ENCODE measurements at regions not wholly inside any gene's neighbourhood (a gene's known extent, or its start where the extent isn't known, plus 50 kb on each side); places are given as distances from the start of the nearest gene placed in this dataset.

DNA sequence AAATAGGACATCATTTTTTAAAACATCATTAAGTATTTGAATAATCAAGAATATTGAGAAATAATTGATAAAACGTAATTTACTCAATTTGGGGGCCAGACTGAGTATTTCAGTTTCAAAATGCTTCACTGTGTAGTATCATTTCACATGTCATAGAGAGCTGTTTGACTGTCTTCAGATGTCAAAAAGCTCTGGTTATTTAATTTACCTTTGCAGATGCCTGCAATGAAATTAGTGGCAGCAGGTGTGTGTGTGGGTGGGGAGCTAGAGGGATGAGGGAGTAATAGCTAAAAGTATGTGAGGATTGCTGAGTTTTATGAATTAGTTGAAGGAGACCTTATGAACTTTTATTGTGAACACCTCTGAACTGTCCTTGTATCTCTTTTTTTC lies 567.2 kb upstream of the MEF2C start:
- H4K20me1 ChIP-seq (ENCODE audit: insufficient read depth) = no peaks in the 10 kb centered on the region
- TF ChIP-seq MXI1 (conservative IDR thresholded peaks at IDR 0.05; ENCODE audit: poor library complexity, severe bottlenecking) (no peak), EP300 (conservative IDR thresholded peaks at IDR 0.05; ENCODE audit: poor library complexity, severe bottlenecking) (no peak), POLR2AphosphoS5 (IDR thresholded peaks at IDR 0.05) (no peak), TAF1 (IDR thresholded peaks at IDR 0.05; ENCODE audit: low read depth) (no peak), SMC3 (conservative IDR thresholded peaks at IDR 0.05; ENCODE audit: poor library complexity) (no peak), EZH2 (IDR thresholded peaks at IDR 0.05; ENCODE audit: borderline replicate concordance, insufficient read depth, low read length, poor library complexity, severe bottlenecking) (no peak), RAD21 (conservative IDR thresholded peaks at IDR 0.05) (no peak)
- TF ChIP-seq, protein P1, sequence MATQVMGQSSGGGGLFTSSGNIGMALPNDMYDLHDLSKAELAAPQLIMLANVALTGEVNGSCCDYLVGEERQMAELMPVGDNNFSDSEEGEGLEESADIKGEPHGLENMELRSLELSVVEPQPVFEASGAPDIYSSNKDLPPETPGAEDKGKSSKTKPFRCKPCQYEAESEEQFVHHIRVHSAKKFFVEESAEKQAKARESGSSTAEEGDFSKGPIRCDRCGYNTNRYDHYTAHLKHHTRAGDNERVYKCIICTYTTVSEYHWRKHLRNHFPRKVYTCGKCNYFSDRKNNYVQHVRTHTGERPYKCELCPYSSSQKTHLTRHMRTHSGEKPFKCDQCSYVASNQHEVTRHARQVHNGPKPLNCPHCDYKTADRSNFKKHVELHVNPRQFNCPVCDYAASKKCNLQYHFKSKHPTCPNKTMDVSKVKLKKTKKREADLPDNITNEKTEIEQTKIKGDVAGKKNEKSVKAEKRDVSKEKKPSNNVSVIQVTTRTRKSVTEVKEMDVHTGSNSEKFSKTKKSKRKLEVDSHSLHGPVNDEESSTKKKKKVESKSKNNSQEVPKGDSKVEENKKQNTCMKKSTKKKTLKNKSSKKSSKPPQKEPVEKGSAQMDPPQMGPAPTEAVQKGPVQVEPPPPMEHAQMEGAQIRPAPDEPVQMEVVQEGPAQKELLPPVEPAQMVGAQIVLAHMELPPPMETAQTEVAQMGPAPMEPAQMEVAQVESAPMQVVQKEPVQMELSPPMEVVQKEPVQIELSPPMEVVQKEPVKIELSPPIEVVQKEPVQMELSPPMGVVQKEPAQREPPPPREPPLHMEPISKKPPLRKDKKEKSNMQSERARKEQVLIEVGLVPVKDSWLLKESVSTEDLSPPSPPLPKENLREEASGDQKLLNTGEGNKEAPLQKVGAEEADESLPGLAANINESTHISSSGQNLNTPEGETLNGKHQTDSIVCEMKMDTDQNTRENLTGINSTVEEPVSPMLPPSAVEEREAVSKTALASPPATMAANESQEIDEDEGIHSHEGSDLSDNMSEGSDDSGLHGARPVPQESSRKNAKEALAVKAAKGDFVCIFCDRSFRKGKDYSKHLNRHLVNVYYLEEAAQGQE (IDR thresholded peaks at IDR 0.05; ENCODE audit: borderline replicate concordance) = no peak
- TF ChIP-seq, protein P2, sequence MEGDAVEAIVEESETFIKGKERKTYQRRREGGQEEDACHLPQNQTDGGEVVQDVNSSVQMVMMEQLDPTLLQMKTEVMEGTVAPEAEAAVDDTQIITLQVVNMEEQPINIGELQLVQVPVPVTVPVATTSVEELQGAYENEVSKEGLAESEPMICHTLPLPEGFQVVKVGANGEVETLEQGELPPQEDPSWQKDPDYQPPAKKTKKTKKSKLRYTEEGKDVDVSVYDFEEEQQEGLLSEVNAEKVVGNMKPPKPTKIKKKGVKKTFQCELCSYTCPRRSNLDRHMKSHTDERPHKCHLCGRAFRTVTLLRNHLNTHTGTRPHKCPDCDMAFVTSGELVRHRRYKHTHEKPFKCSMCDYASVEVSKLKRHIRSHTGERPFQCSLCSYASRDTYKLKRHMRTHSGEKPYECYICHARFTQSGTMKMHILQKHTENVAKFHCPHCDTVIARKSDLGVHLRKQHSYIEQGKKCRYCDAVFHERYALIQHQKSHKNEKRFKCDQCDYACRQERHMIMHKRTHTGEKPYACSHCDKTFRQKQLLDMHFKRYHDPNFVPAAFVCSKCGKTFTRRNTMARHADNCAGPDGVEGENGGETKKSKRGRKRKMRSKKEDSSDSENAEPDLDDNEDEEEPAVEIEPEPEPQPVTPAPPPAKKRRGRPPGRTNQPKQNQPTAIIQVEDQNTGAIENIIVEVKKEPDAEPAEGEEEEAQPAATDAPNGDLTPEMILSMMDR (IDR thresholded peaks at IDR 0.05; ENCODE audit: poor library complexity, severe bottlenecking) = no peak

DNA sequence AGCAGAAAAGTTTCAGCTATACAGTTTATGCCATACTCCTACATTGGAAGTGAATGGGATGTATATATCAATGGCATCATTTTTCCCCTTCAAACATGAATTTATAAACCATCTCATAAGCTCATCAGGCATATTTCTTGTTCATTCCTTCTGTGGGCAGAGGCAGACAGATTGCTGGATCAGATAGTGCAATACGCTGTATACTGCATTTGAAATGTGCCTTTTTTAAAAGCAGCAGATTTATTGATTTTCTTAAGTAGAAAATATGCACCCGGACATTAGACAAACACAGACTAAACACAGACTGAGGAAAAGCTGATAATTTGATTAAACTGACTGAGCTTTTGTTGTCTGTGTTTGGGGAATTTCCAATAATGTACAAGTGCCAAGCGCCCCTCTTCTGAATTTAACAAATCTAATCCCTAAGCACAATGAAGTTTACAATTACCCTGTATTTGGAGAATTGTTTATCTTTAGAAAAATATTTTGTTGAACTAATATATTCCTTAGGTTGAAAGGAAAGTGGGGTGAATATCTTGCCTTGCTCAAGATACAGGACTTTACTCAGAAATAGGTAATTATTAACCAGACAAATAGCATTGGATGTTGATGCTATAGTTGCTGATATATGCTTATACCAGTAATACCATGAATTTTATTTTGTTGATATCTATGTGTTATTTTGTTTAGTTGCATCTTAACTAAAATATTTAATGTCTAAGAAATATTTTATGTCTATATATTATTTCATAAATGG lies 566.6 kb upstream of the MEF2C start:
- Histone ChIP-seq H3K9me3 (ENCODE audit: low read length) (no peaks in the 10 kb centered on the region), H3K4me3 (ENCODE audit: low read length) (no peak overlapping the region), H3K9me2 (ENCODE audit: insufficient read depth, low read length) (no peaks in the 10 kb centered on the region), H3K79me2 (replicated peaks; ENCODE audit: insufficient read depth, low read length) (no peaks in the 10 kb centered on the region), H4K20me1 (ENCODE audit: insufficient read depth) (no peaks in the 10 kb centered on the region), H3K9ac (ENCODE audit: low read length) (no peak overlapping the region), H3K27ac (ENCODE audit: low read length) (no peak overlapping the region), H3F3A (ENCODE audit: insufficient read depth, low read length, poor library complexity, severe bottlenecking) (no peaks in the 10 kb centered on the region), H3K36me3 (ENCODE audit: insufficient read depth, low read length) (no peaks in the 10 kb centered on the region), H2AFZ (ENCODE audit: low read depth, low read length) (no peak overlapping the region), H3K4me2 (ENCODE audit: low read length) (no peak overlapping the region), H3K27me3 (ENCODE audit: insufficient read depth, low read depth, low read length) (no peaks in the 10 kb centered on the region)
- TF ChIP-seq, protein P1 (IDR thresholded peaks at IDR 0.05; ENCODE audit: borderline replicate concordance) = no peak
- no peak for TF ChIP-seq RAD21 (conservative IDR thresholded peaks at IDR 0.05)
- TF ChIP-seq POLR2AphosphoS5 (IDR thresholded peaks at IDR 0.05) = no peak

More for the DNA sequence above, 567.2 kb upstream of the MEF2C start:
- H3K27ac ChIP-seq (ENCODE audit: low read length) = no peak overlapping the region
- no peak overlapping the region for H3K4me2 ChIP-seq (ENCODE audit: low read length)
- no peaks in the 10 kb centered on the region for H3K36me3 ChIP-seq (ENCODE audit: insufficient read depth, low read length)
- no peak overlapping the region for H3K4me3 ChIP-seq (ENCODE audit: low read length)
- no peaks in the 10 kb centered on the region for H3K27me3 ChIP-seq (ENCODE audit: insufficient read depth, low read depth, low read length)
- no peaks in the 10 kb centered on the region for H3F3A ChIP-seq (ENCODE audit: insufficient read depth, low read length, poor library complexity, severe bottlenecking)
- H3K9ac ChIP-seq (ENCODE audit: low read length) = no peak overlapping the region
- H3K9me2 ChIP-seq (ENCODE audit: insufficient read depth, low read length) = no peaks in the 10 kb centered on the region
- no peaks in the 10 kb centered on the region for H3K79me2 ChIP-seq (replicated peaks; ENCODE audit: insufficient read depth, low read length)
- no peak overlapping the region for H2AFZ ChIP-seq (ENCODE audit: low read depth, low read length)
- no peaks in the 10 kb centered on the region for H3K9me3 ChIP-seq (ENCODE audit: low read length)

Measured in neural cell (in vitro differentiated cells).